A549 (cell line): ENCODE measurements at regions not wholly inside any gene's neighbourhood (a gene's known extent, or its start where the extent isn't known, plus 50 kb on each side); places are given as distances from the start of the nearest gene placed in this dataset.

Experiments
- ATAC-seq, 2 experiments: fragments of 200-7000 bp in 1 of 2; fragments of >200 bp in 1 of 2; cut with Nextera tagmentation in 1 of 2; cut with Tn5 transposase in 1 of 2; 3 replicates each; pipeline versions ENCODE4 v1.8.0 to v1.9.1; 2018 to 2020; ENCODE audit warnings: mild to moderate bottlenecking in 1 of 2, moderate library complexity in 1 of 2
- CTCF ChIA-PET: fragments of 300-600 bp; sonication (Branson Sonifier 250); formaldehyde crosslinking; extraction: SDS; loops from one replicate; lab custom pipeline; 2021; ENCODE audit warnings: antibody characterized with exemption, inconsistent platforms; lab: Yijun Ruan, JAX
- POLR2A ChIA-PET: fragments of 350-600 bp; formaldehyde crosslinking; extraction: SDS; loops from one replicate; lab custom pipeline; 2021; ENCODE audit warnings: antibody characterized with exemption, inconsistent platforms; lab: Yijun Ruan, JAX
- DNase-seq, 2 experiments: peaks; one replicate each; pipeline versions ENCODE4 v3.0.0 to v3.0.0-alpha.2; 2011 to 2016; ENCODE audit warnings: low read depth in 1 of 2, low spot score in 1 of 2
- FAIRE-seq: peaks from 2 replicates; lab custom pipeline; 2011; peaks lifted over from hg19 to GRCh38; lab: Jason Lieb, UNC
- H3K27ac ChIP-seq, 2 experiments: fragments of >200 bp; sonication (Bioruptor Twin); formaldehyde crosslinking; 3 replicates each; pipeline ENCODE4 v1.5.1; 2016 to 2017
- H3K4me1 ChIP-seq: fragments of >200 bp; sonication (Bioruptor Twin); formaldehyde crosslinking; 3 replicates; pipeline ENCODE4 v1.6.1; 2016
- H3K4me2 ChIP-seq: fragments of >200 bp; sonication (Bioruptor Twin); formaldehyde crosslinking; 3 replicates; pipeline ENCODE4 v1.6.1; 2016
- H3K4me3 ChIP-seq: fragments of >200 bp; sonication (Bioruptor Twin); formaldehyde crosslinking; 3 replicates; pipeline ENCODE4 v1.5.1; 2016
- H3K9me3 ChIP-seq: fragments of >200 bp; sonication (Bioruptor Twin); formaldehyde crosslinking; 3 replicates; pipeline ENCODE4 v1.6.1; 2016
- CBX2 ChIP-seq: fragments of 200-600 bp; sonication (generic); IDR thresholded peaks from 2 replicates; pipeline ENCODE4 v1.6.1; 2016; ENCODE audit warnings: low read depth, mild to moderate bottlenecking, borderline replicate concordance
- CHD2 ChIP-seq: fragments of 150-350 bp; IDR thresholded peaks from 2 replicates; pipeline ENCODE4 v1.6.1; 2014; ENCODE audit warnings: low read length; ENCODE audit not compliant: partially characterized antibody
- CTCF ChIP-seq: fragments of >200 bp; sonication (Bioruptor Twin); formaldehyde crosslinking; IDR thresholded peaks from 3 replicates; pipeline ENCODE4 v1.5.1; 2016
- ESRRA ChIP-seq: fragments of 150-350 bp; IDR thresholded peaks from 2 replicates; pipeline ENCODE4 v1.6.1; 2014; ENCODE audit warnings: mild to moderate bottlenecking, low read length, borderline replicate concordance
- FOXS1 ChIP-seq: fragments of 250-450 bp; sonication (Bioruptor Pico); IDR thresholded peaks from 2 replicates; pipeline ENCODE4 v1.5.0; 2020; ENCODE audit warnings: mild to moderate bottlenecking, moderate library complexity
- GATA3 ChIP-seq: IDR thresholded peaks from 2 replicates; pipeline ENCODE4 v1.6.1; 2012; ENCODE audit warnings: borderline replicate concordance
- HES2 ChIP-seq: fragments of >200 bp; sonication (Bioruptor Twin); formaldehyde crosslinking; IDR thresholded peaks from 2 replicates; pipeline ENCODE4 v1.6.1; 2016
- HMGXB4 ChIP-seq: fragments of 250-450 bp; sonication (Bioruptor Pico); IDR thresholded peaks from 2 replicates; pipeline ENCODE4 v1.5.0; 2021; ENCODE audit warnings: mild to moderate bottlenecking, moderate library complexity, borderline replicate concordance
- JUN ChIP-seq, 2 experiments: fragments of >200 bp; sonication (Bioruptor Twin); formaldehyde crosslinking; IDR thresholded peaks; 2 replicates in 1 of 2; 3 replicates in 1 of 2; pipeline ENCODE4 v1.6.1; 2016 to 2017
- KDM1A ChIP-seq: fragments of 200-600 bp; sonication (generic); IDR thresholded peaks from 2 replicates; pipeline ENCODE4 v1.6.1; 2016; ENCODE audit warnings: low read depth, mild to moderate bottlenecking
- KDM5A ChIP-seq: fragments of 200-600 bp; sonication (generic); IDR thresholded peaks from 2 replicates; pipeline ENCODE4 v1.6.1; 2016; ENCODE audit warnings: antibody characterized with exemption, mild to moderate bottlenecking
- MAFK ChIP-seq: fragments of 450-650 bp; IDR thresholded peaks from 2 replicates; pipeline ENCODE4 v1.6.1; 2014; ENCODE audit not compliant: partially characterized antibody
- MAZ ChIP-seq: fragments of 150-350 bp; IDR thresholded peaks from 2 replicates; pipeline ENCODE4 v1.6.1; 2014; ENCODE audit warnings: antibody characterized with exemption, low read depth, low read length, borderline replicate concordance
- NR3C1 ChIP-seq: fragments of >200 bp; sonication (Bioruptor Twin); formaldehyde crosslinking; IDR thresholded peaks from 3 replicates; pipeline ENCODE4 v1.6.1; 2017
- PBX3 ChIP-seq: IDR thresholded peaks from 2 replicates; pipeline ENCODE4 v1.6.1; 2012
- POLR2AphosphoS2 ChIP-seq: conservative IDR thresholded peaks from 2 replicates; pipeline ENCODE4 v1.6.1; 2012; ENCODE audit warnings: low read length, improper control_type of control experiment, inconsistent platforms
- REST ChIP-seq: fragments of 200-600 bp; sonication (generic); IDR thresholded peaks from 2 replicates; pipeline ENCODE4 v1.6.1; 2016; ENCODE audit warnings: antibody characterized with exemption, mild to moderate bottlenecking, moderate library complexity
- ZFP36 ChIP-seq: fragments of 450-650 bp; IDR thresholded peaks from 2 replicates; pipeline ENCODE4 v1.6.1; 2014; ENCODE audit warnings: borderline replicate concordance; ENCODE audit not compliant: partially characterized antibody
- ZSCAN20 ChIP-seq: fragments of 250-450 bp; sonication (Bioruptor Pico); IDR thresholded peaks from 2 replicates; pipeline ENCODE4 v1.8.0; 2022; ENCODE audit warnings: mild to moderate bottlenecking, moderate library complexity
- WGBS: methylation state at CpG from one replicate; pipeline ENCODE4 v1.1.6; 2017; ENCODE audit errors: missing lambda C conversion rate; 5-methylcytosine and 5-hydroxymethylcytosine counted together

GRCh38 chr5:122229551-122229950 is 82.5 kb upstream of the SNCAIP start (continued):
- TF ChIP-seq ZFP36: no peak

GRCh38 chr5:122236270-122237040 is 75.6 kb upstream of the SNCAIP start:
- no peak for DNase-seq
- TF ChIP-seq KDM1A (no peak), CBX2 (no peak), REST (no peak), HMGXB4 (CRISPR knock-in tag) (no peak), MAZ (no peak), ESRRA (no peak), ZSCAN20 (CRISPR knock-in tag) (no peak), JUN (IDR thresholded peaks at IDR 0.05) (no peak), KDM5A (no peak), FOXS1 (no peak), CHD2 (no peak), GATA3 (no peak), PBX3 (no peak), NR3C1 (no peak), CTCF (no peak), MAFK (no peak), POLR2AphosphoS2 (no peak), HES2 (no peak), ZFP36 (no peak)
- no peak for ATAC-seq
- WGBS: 5% methylated on average over 2 of the region's 2 CpGs
- Histone ChIP-seq H3K27ac (no peak overlapping the region), H3K4me1 (no peaks in the 10 kb centered on the region), H3K4me3 (no peak overlapping the region), H3K4me2 (no peak overlapping the region), H3K9me3 (no peaks in the 10 kb centered on the region)
- no peak for FAIRE-seq
- CTCF ChIA-PET: no interaction called here
- POLR2A ChIA-PET: no interaction called here
